ENCODE measurements at regions not wholly inside any gene's neighbourhood (a gene's known extent, or its start where the extent isn't known, plus 50 kb on each side); places are given as distances from the start of the nearest gene placed in this dataset.

DNA sequence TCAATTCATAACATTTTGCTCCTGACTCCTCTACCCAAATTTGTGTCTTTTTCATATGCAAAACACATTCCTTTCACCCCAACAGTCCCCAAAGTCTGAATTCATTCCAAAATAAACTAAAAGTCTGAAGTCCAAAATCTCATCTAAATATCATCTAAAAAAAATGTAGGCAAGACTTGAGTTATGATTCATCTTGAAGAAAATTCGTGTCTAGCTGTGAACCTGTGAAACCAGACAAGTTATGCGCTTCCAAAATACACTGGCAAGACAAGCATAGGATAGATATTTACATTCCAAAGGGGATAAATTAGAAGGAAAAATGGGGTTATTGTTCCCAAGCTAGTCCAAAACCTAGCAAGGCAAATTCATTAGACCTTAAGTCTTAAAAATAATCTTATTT, 1302.0 kb upstream of the GBE1 start:
- H3K4me3 ChIP-seq (replicated peaks in 1 of 3; ENCODE audit: low read depth in 2 of 3, low read length in 3 of 3) = no peak overlapping the region
- H3K27me3 ChIP-seq (ENCODE audit: control insufficient read depth in 2 of 2, insufficient read depth in 2 of 2, low read length in 2 of 2) = no peaks in the 10 kb centered on the region
- no peaks in the 10 kb centered on the region for H3K79me2 ChIP-seq (ENCODE audit: insufficient read depth, low read length)
- TF ChIP-seq, protein P1, sequence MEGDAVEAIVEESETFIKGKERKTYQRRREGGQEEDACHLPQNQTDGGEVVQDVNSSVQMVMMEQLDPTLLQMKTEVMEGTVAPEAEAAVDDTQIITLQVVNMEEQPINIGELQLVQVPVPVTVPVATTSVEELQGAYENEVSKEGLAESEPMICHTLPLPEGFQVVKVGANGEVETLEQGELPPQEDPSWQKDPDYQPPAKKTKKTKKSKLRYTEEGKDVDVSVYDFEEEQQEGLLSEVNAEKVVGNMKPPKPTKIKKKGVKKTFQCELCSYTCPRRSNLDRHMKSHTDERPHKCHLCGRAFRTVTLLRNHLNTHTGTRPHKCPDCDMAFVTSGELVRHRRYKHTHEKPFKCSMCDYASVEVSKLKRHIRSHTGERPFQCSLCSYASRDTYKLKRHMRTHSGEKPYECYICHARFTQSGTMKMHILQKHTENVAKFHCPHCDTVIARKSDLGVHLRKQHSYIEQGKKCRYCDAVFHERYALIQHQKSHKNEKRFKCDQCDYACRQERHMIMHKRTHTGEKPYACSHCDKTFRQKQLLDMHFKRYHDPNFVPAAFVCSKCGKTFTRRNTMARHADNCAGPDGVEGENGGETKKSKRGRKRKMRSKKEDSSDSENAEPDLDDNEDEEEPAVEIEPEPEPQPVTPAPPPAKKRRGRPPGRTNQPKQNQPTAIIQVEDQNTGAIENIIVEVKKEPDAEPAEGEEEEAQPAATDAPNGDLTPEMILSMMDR (IDR thresholded peaks at IDR 0.05) = no peak
- peaks cover 11 to 14% of the 10 kb centered on the region in 2 donors for H3K9me3 ChIP-seq (replicated peaks in 1 of 2; ENCODE audit: control insufficient read depth in 1 of 2, insufficient read depth in 1 of 2, low read length in 2 of 2)
- H3K27me3 Mint-ChIP-seq (ENCODE audit: low read depth in 3 of 3) = no peaks in the 10 kb centered on the region
- H3K4me1 ChIP-seq (ENCODE audit: control insufficient read depth in 1 of 2, insufficient read depth in 2 of 2, low read length in 2 of 2) = no peaks in the 10 kb centered on the region
- H3K36me3 Mint-ChIP-seq = no peaks in the 10 kb centered on the region
- WGBS (ENCODE audit: insufficient coverage) = no CpG with 5 or more reads among the region's 2 CpGs
- no peak overlapping the region for H3K27ac ChIP-seq (ENCODE audit: low read depth in 1 of 2, low read length in 2 of 2)
- H3K9ac ChIP-seq (ENCODE audit: insufficient read depth, low read length, poor library complexity, severe bottlenecking) = no peak overlapping the region
- no peak overlapping the region for H3K4me2 ChIP-seq (replicated peaks; ENCODE audit: extremely low read depth, low read length, poor library complexity, severe bottlenecking)
- no peaks in the 10 kb centered on the region for H3K36me3 ChIP-seq (replicated peaks in 1 of 2; ENCODE audit: control insufficient read depth in 1 of 2, insufficient read depth in 2 of 2, low read length in 2 of 2)
- no peak overlapping the region for H2AFZ ChIP-seq (ENCODE audit: insufficient read depth, low read depth, low read length, poor library complexity, severe bottlenecking)
- H4K20me1 ChIP-seq (ENCODE audit: insufficient read depth, low read length) = no peaks in the 10 kb centered on the region
- no peak for DNase-seq
- H3K9me3 Mint-ChIP-seq = peaks cover 0 to 7% (median 4%) of the 10 kb centered on the region in 7 donors
- intact Hi-C loops (cut with micrococcal nuclease) = no loop called here
- H3K4me3 Mint-ChIP-seq = no peak overlapping the region
- H3K4me1 Mint-ChIP-seq = no peaks in the 10 kb centered on the region
- no peak overlapping the region for H3K27ac Mint-ChIP-seq

DNA sequence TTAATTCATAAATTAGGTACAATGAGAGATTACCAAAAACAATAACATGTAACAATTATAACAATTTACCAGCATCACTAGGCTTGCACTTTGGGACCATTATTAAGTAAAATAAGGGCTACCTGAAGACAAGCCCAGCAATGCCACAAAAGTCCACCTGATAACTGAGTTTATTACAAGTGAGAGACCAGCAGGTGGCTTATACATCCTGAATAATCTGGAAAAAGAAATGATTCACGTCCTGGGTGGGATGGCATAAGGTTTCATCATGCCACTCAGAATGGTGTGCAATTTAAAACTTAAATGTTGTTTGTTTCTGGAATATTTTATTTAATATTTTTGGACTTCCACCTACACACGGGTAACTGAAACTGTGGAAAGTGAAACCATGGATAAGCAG, 1287.1 kb upstream of the GBE1 start:
- no peak overlapping the region for H3K27ac ChIP-seq (ENCODE audit: low read depth in 1 of 2, low read length in 2 of 2)
- intact Hi-C loops (cut with micrococcal nuclease) = no loop called here
- H3K9ac ChIP-seq (ENCODE audit: insufficient read depth, low read length, poor library complexity, severe bottlenecking) = no peak overlapping the region
- no peaks in the 10 kb centered on the region for H3K36me3 ChIP-seq (replicated peaks in 1 of 2; ENCODE audit: control insufficient read depth in 1 of 2, insufficient read depth in 2 of 2, low read length in 2 of 2)
- H3K4me3 ChIP-seq (replicated peaks in 1 of 3; ENCODE audit: low read depth in 2 of 3, low read length in 3 of 3) = no peak overlapping the region
- H4K20me1 ChIP-seq (ENCODE audit: insufficient read depth, low read length) = no peaks in the 10 kb centered on the region
- no peak overlapping the region for H3K4me2 ChIP-seq (replicated peaks; ENCODE audit: extremely low read depth, low read length, poor library complexity, severe bottlenecking)
- no peaks in the 10 kb centered on the region for H3K4me1 Mint-ChIP-seq
- H3K27me3 Mint-ChIP-seq (ENCODE audit: low read depth in 3 of 3) = no peaks in the 10 kb centered on the region
- TF ChIP-seq, protein P1 (IDR thresholded peaks at IDR 0.05) = no peak
- no peaks in the 10 kb centered on the region for H3K79me2 ChIP-seq (ENCODE audit: insufficient read depth, low read length)
- H3K4me1 ChIP-seq (ENCODE audit: control insufficient read depth in 1 of 2, insufficient read depth in 2 of 2, low read length in 2 of 2) = no peaks in the 10 kb centered on the region
- no peak overlapping the region for H2AFZ ChIP-seq (ENCODE audit: insufficient read depth, low read depth, low read length, poor library complexity, severe bottlenecking)
- H3K27ac Mint-ChIP-seq = no peak overlapping the region
- H3K9me3 ChIP-seq (replicated peaks in 1 of 2; ENCODE audit: control insufficient read depth in 1 of 2, insufficient read depth in 1 of 2, low read length in 2 of 2) = no peaks in the 10 kb centered on the region
- H3K9me3 Mint-ChIP-seq = peaks cover 0 to 2% (median 0%) of the 10 kb centered on the region in 7 donors
- H3K27me3 ChIP-seq (ENCODE audit: control insufficient read depth in 2 of 2, insufficient read depth in 2 of 2, low read length in 2 of 2) = no peaks in the 10 kb centered on the region
- no peaks in the 10 kb centered on the region for H3K36me3 Mint-ChIP-seq
- DNase-seq = no peak
- no CpG with 5 or more reads among the region's 2 CpGs for WGBS (ENCODE audit: insufficient coverage)
- H3K4me3 Mint-ChIP-seq = no peak overlapping the region

Measured in CD14-positive monocyte (primary cell).